Mesothelial cell of epicardium (in vitro differentiated cells): ENCODE measurements at regions not wholly inside any gene's neighbourhood (a gene's known extent, or its start where the extent isn't known, plus 50 kb on each side); places are given as distances from the start of the nearest gene placed in this dataset.

ENCODE experiments used
- DNase-seq, 2 experiments: peaks; one replicate each; pipeline ENCODE4 v3.0.0; 2021; ENCODE audit warnings: low spot score in 2 of 2; ENCODE audit not compliant: unreplicated experiment in 2 of 2
- H3K27ac Mint-ChIP-seq: 2 replicates; pipeline ENCODE4 v1.8.0; 2021; ENCODE audit warnings: mixed read lengths
- H3K27me3 Mint-ChIP-seq: 2 replicates; pipeline ENCODE4 v1.8.0; 2021; ENCODE audit warnings: low read depth, mixed read lengths
- H3K36me3 Mint-ChIP-seq: 2 replicates; pipeline ENCODE4 v1.8.0; 2021; ENCODE audit warnings: mixed read lengths
- H3K4me1 Mint-ChIP-seq: 2 replicates; pipeline ENCODE4 v1.8.0; 2021; ENCODE audit warnings: mixed read lengths
- H3K4me3 Mint-ChIP-seq: 2 replicates; pipeline ENCODE4 v1.8.0; 2021; ENCODE audit warnings: mild to moderate bottlenecking, moderate library complexity, mixed read lengths
- H3K9me3 Mint-ChIP-seq: 2 replicates; pipeline ENCODE4 v1.8.0; 2021; ENCODE audit warnings: mixed read lengths
- TF ChIP-seq, protein P1 (sequence below): fragments of 200-600 bp; sonication (generic); IDR thresholded peaks from one replicate; pipeline ENCODE4 v1.5.0; 2021; ENCODE audit warnings: antibody characterized with exemption; ENCODE audit not compliant: unreplicated experiment

GRCh38 chr10:113356794-113357680, 195.8 kb upstream of the HABP2 start:
- Mint-ChIP-seq H3K27ac (peak overlapping the region; percentile 22), H3K4me3 (no peak overlapping the region), H3K4me1 (peaks cover 18% of the 10 kb centered on the region), H3K36me3 (no peaks in the 10 kb centered on the region), H3K9me3 (no peaks in the 10 kb centered on the region), H3K27me3 (no peaks in the 10 kb centered on the region)
- TF ChIP-seq, protein P1, sequence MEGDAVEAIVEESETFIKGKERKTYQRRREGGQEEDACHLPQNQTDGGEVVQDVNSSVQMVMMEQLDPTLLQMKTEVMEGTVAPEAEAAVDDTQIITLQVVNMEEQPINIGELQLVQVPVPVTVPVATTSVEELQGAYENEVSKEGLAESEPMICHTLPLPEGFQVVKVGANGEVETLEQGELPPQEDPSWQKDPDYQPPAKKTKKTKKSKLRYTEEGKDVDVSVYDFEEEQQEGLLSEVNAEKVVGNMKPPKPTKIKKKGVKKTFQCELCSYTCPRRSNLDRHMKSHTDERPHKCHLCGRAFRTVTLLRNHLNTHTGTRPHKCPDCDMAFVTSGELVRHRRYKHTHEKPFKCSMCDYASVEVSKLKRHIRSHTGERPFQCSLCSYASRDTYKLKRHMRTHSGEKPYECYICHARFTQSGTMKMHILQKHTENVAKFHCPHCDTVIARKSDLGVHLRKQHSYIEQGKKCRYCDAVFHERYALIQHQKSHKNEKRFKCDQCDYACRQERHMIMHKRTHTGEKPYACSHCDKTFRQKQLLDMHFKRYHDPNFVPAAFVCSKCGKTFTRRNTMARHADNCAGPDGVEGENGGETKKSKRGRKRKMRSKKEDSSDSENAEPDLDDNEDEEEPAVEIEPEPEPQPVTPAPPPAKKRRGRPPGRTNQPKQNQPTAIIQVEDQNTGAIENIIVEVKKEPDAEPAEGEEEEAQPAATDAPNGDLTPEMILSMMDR = no peak
- DNase-seq = no peak

DNA sequence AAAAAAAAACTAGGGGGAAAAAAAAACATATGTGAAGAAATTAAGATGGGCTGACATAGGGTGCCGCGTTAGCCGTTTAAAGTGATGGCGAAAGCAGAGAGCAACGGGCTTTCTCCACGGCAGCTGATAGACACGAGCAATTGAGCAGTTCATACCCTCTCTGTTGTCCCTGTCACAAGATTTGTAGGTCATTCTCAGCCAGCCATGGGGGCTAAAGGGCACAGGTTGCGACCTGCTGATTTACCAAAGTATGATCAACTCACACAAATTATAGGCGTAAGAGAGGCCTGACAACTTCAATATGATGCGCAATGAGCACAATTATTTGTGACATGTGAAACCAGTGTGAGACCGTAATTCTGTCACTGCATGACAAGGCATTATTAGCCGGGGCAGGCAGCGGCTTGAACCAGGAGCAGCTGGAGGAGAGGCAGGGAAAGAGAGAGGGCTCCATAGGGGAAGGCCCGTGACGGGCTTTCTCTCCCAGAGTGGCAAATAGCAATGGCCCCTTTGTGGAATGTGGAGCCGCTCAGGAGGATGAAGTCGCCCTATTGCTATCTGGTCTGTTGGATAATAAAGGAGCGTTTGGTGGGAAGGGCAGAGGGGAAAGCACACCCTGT, 195.1 kb upstream of the HABP2 start:
- Mint-ChIP-seq H3K36me3 (no peaks in the 10 kb centered on the region), H3K27ac (peak overlapping the region; percentile 22), H3K27me3 (no peaks in the 10 kb centered on the region), H3K9me3 (no peaks in the 10 kb centered on the region), H3K4me3 (no peak overlapping the region), H3K4me1 (peaks cover 25% of the 10 kb centered on the region)
- TF ChIP-seq, protein P1 = no peak
- no peak for DNase-seq

DNA sequence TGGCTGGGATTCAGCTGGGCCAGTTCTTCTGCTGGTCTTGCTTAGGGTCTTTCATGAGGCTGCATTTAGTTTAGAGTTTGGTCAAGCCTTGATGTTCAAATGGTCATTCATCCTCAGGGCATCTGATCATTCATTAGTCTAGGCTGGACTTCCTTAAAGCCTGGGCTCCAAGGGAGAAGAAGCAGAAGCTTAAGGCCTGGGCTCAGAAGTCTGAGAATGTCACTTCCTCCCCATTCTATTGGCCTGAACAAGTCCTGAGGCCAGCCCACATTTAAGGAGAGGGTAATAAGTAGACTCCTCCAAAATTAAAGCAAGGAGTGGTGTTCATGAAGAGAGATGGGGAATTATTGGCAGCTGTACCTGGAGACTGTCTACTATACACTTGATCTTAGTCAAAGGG, 193.2 kb upstream of the HABP2 start:
- H3K36me3 Mint-ChIP-seq = no peaks in the 10 kb centered on the region
- H3K27ac Mint-ChIP-seq = no peak overlapping the region
- no peaks in the 10 kb centered on the region for H3K27me3 Mint-ChIP-seq
- peaks cover 24% of the 10 kb centered on the region for H3K4me1 Mint-ChIP-seq
- no peak overlapping the region for H3K4me3 Mint-ChIP-seq
- DNase-seq = no peak
- TF ChIP-seq, protein P1 = no peak
- H3K9me3 Mint-ChIP-seq = peaks cover under 1% of the 10 kb centered on the region

DNA sequence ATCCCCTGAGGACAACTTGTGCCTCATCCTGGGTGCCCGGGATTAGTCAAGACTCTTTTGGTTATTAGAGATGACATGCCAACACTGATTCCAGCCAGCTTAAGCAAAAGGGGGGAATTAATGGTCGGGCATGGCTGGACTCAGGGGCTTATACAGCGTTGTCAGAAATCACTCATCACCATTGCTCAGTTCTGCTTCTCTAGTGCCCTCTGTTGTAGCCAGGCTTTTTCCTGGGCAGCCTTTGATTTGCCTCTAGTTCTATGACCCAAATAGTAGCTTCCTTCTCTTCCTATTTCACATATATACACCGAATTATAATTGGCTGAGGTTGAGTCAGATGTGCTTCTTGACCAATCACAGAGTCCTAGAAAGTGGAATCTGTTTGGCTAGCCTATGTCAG, 192.0 kb upstream of the HABP2 start:
- peaks cover 19% of the 10 kb centered on the region for H3K4me1 Mint-ChIP-seq

DNA sequence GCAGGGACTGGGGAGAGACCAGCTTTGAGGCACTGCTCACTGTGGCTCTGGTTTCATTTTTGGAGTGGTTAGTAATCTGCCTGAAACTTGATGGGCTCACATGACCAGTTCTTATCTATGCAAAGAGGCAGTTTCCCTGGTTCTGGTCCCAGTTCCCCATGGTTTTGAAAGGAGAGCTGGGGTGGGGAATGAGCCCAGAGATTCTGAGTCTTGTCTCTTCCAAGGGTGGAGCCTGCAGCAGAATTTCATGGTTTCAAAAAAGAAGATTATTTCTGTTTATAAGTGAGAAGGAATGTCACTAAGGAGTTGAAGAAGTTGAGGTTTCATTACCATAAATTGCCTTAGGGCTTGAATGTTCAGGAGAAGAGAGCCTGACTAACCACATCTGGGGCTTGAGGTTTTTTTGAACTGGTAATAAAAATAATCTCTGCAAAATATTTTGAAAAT, 190.2 kb upstream of the HABP2 start:
- TF ChIP-seq, protein P1 = no peak
- no peaks in the 10 kb centered on the region for H3K36me3 Mint-ChIP-seq
- peak overlapping the region; percentile 79 for H3K27ac Mint-ChIP-seq
- peaks cover 14% of the 10 kb centered on the region for H3K9me3 Mint-ChIP-seq
- H3K4me3 Mint-ChIP-seq = no peak overlapping the region
- DNase-seq = no peak
- H3K4me1 Mint-ChIP-seq = peaks cover 13% of the 10 kb centered on the region
- H3K27me3 Mint-ChIP-seq = no peaks in the 10 kb centered on the region

More for the DNA sequence above, 192.0 kb upstream of the HABP2 start:
- H3K27ac Mint-ChIP-seq = no peak overlapping the region
- TF ChIP-seq, protein P1 = no peak
- H3K36me3 Mint-ChIP-seq = no peaks in the 10 kb centered on the region
- no peak for DNase-seq
- peaks cover 7% of the 10 kb centered on the region for H3K9me3 Mint-ChIP-seq
- H3K27me3 Mint-ChIP-seq = no peaks in the 10 kb centered on the region
- H3K4me3 Mint-ChIP-seq = no peak overlapping the region
